Gastrocnemius medialis (tissue), 4 donors: ENCODE measurements at regions not wholly inside any gene's neighbourhood (a gene's known extent, or its start where the extent isn't known, plus 50 kb on each side); places are given as distances from the start of the nearest gene placed in this dataset.

Source experiments
- POLR2A ChIP-seq, 2 donors: fragments of 450-650 bp; IDR thresholded peaks; one replicate each; pipeline ENCODE4 v1.6.1; 2017; ENCODE audit warnings: antibody characterized with exemption in 2 of 2, mild to moderate bottlenecking in 2 of 2, moderate library complexity in 2 of 2
- TF ChIP-seq, protein P1 (sequence below), 5 experiments: fragments of 450-650 bp in 3 of 5; fragments of 200-600 bp in 2 of 5; sonication (generic) in 2 of 5; IDR thresholded peaks in 4 of 5; conservative IDR thresholded peaks in 1 of 5; 1 replicate in 4 of 5; 2 replicates in 1 of 5; pipeline ENCODE4 v1.5.1; 2016 to 2019; ENCODE audit warnings: antibody characterized with exemption in 5 of 5, mild to moderate bottlenecking in 3 of 5, moderate library complexity in 3 of 5

GRCh38 chr13:106407338-106407737 is 128.1 kb downstream of the EFNB2 start:
- TF ChIP-seq, protein P1, sequence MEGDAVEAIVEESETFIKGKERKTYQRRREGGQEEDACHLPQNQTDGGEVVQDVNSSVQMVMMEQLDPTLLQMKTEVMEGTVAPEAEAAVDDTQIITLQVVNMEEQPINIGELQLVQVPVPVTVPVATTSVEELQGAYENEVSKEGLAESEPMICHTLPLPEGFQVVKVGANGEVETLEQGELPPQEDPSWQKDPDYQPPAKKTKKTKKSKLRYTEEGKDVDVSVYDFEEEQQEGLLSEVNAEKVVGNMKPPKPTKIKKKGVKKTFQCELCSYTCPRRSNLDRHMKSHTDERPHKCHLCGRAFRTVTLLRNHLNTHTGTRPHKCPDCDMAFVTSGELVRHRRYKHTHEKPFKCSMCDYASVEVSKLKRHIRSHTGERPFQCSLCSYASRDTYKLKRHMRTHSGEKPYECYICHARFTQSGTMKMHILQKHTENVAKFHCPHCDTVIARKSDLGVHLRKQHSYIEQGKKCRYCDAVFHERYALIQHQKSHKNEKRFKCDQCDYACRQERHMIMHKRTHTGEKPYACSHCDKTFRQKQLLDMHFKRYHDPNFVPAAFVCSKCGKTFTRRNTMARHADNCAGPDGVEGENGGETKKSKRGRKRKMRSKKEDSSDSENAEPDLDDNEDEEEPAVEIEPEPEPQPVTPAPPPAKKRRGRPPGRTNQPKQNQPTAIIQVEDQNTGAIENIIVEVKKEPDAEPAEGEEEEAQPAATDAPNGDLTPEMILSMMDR (IDR thresholded peaks at IDR 0.05 in 4 of 5, conservative IDR thresholded peaks at IDR 0.05 in 1 of 5) = no peak
- no peak for TF ChIP-seq POLR2A (IDR thresholded peaks at IDR 0.05)
